Fibroblast of lung (primary cell): ENCODE measurements at regions not wholly inside any gene's neighbourhood (a gene's known extent, or its start where the extent isn't known, plus 50 kb on each side); places are given as distances from the start of the nearest gene placed in this dataset.

Experiments
- DNase-seq, 2 donors: peaks; one replicate each; pipeline versions ENCODE4 v3.0.0 to v3.0.0-alpha.2; 2010; ENCODE audit warnings: low read depth in 2 of 2
- H2AFZ ChIP-seq: 2 replicates; pipeline ENCODE4 v1.5.1; 2012; ENCODE audit warnings: low read length, control low read depth, inconsistent platforms
- H3K27ac ChIP-seq: 2 replicates; pipeline ENCODE4 v1.5.1; 2011; ENCODE audit warnings: low read length, control low read depth; ENCODE audit not compliant: insufficient read depth
- H3K27me3 ChIP-seq: 2 replicates; pipeline ENCODE4 v1.5.1; 2011; ENCODE audit warnings: mild to moderate bottlenecking, low read length; ENCODE audit not compliant: control insufficient read depth, insufficient read depth
- H3K36me3 ChIP-seq: 2 replicates; pipeline ENCODE4 v1.5.1; 2011; ENCODE audit warnings: low read length; ENCODE audit not compliant: control insufficient read depth, insufficient read depth
- H3K4me1 ChIP-seq: 2 replicates; pipeline ENCODE4 v1.5.1; 2011; ENCODE audit warnings: low read length; ENCODE audit not compliant: control insufficient read depth, insufficient read depth; ENCODE audit errors: extremely low read depth
- H3K4me2 ChIP-seq: 2 replicates; pipeline ENCODE4 v1.5.1; 2011; ENCODE audit warnings: low read length, control low read depth; ENCODE audit not compliant: insufficient read depth; ENCODE audit errors: extremely low read depth
- H3K4me3 ChIP-seq, 4 experiments: fragments of 200-600 bp in 1 of 4; sonication (generic) in 1 of 4; replicated peaks in 1 of 4; 2 replicates each; pipeline ENCODE4 v1.5.1; 2011 to 2016; ENCODE audit warnings: low read length in 4 of 4, low read depth in 3 of 4, mild to moderate bottlenecking in 3 of 4, control low read depth in 2 of 4, inconsistent platforms in 1 of 4, mixed read lengths in 1 of 4; ENCODE audit not compliant: insufficient read depth in 1 of 4; ENCODE audit errors: control extremely low read depth in 1 of 4
- H3K79me2 ChIP-seq: 2 replicates; pipeline ENCODE4 v1.5.1; 2012; ENCODE audit warnings: mild to moderate bottlenecking, low read length, inconsistent platforms; ENCODE audit not compliant: control insufficient read depth, insufficient read depth
- H3K9ac ChIP-seq: 2 replicates; pipeline ENCODE4 v1.5.1; 2011; ENCODE audit warnings: mild to moderate bottlenecking, low read length, control low read depth; ENCODE audit not compliant: insufficient read depth
- H3K9me3 ChIP-seq: 2 replicates; pipeline ENCODE4 v1.5.1; 2012; ENCODE audit warnings: low read depth, low read length; ENCODE audit not compliant: control insufficient read depth, insufficient read depth
- H4K20me1 ChIP-seq: 2 replicates; pipeline ENCODE4 v1.5.1; 2011; ENCODE audit warnings: low read length; ENCODE audit not compliant: control insufficient read depth, insufficient read depth; ENCODE audit errors: extremely low read depth
- EZH2 ChIP-seq: IDR thresholded peaks from 2 replicates; pipeline ENCODE4 v1.5.1; 2012; ENCODE audit warnings: low read length, control low read depth, mild to moderate bottlenecking; ENCODE audit errors: missing control alignments
- TF ChIP-seq, protein P1 (sequence below), 2 donors: IDR thresholded peaks in 1 of 2; conservative IDR thresholded peaks in 1 of 2; 1 replicate in 1 of 2; 2 replicates in 1 of 2; pipeline ENCODE4 v1.5.1; 2011 to 2012; ENCODE audit warnings: low read length in 2 of 2, control low read depth in 1 of 2, inconsistent platforms in 1 of 2, low read depth in 1 of 2, mild to moderate bottlenecking in 1 of 2

DNA sequence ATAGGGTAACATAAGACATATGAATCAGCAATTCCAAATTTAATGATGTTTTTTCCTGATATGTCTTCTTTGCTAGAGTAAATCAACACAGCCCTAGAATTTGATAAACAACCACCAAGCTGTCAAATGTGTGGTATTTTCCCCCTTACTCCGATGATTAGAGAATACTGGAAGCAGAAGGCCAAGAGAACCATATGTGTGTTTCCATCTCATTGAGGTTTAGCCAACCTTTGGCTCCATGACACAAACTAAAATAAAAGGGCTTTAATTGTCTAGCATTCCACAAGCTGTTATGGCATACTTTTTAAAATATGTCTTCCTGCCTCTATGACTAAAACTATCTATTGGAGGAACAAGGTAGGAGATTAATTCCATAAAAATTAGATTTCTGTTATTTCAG lies 1222.4 kb upstream of the AGA start:
- no peak overlapping the region for H3K4me2 ChIP-seq
- no peaks in the 10 kb centered on the region for H3K79me2 ChIP-seq
- TF ChIP-seq, protein P1, sequence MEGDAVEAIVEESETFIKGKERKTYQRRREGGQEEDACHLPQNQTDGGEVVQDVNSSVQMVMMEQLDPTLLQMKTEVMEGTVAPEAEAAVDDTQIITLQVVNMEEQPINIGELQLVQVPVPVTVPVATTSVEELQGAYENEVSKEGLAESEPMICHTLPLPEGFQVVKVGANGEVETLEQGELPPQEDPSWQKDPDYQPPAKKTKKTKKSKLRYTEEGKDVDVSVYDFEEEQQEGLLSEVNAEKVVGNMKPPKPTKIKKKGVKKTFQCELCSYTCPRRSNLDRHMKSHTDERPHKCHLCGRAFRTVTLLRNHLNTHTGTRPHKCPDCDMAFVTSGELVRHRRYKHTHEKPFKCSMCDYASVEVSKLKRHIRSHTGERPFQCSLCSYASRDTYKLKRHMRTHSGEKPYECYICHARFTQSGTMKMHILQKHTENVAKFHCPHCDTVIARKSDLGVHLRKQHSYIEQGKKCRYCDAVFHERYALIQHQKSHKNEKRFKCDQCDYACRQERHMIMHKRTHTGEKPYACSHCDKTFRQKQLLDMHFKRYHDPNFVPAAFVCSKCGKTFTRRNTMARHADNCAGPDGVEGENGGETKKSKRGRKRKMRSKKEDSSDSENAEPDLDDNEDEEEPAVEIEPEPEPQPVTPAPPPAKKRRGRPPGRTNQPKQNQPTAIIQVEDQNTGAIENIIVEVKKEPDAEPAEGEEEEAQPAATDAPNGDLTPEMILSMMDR (conservative IDR thresholded peaks at IDR 0.05 in 1 of 2, IDR thresholded peaks at IDR 0.05 in 1 of 2; ENCODE audit: low read depth in 1 of 2, low read length in 2 of 2), result no peak
- TF ChIP-seq EZH2, result no peak
- no peak overlapping the region for H2AFZ ChIP-seq
- no peak for DNase-seq
- no peak overlapping the region for H3K9ac ChIP-seq
- no peaks in the 10 kb centered on the region for H3K27me3 ChIP-seq
- H3K36me3 ChIP-seq, result no peaks in the 10 kb centered on the region
- no peaks in the 10 kb centered on the region for H3K9me3 ChIP-seq
- no peak overlapping the region for H3K4me3 ChIP-seq
- no peaks in the 10 kb centered on the region for H3K4me1 ChIP-seq
- H4K20me1 ChIP-seq, result no peaks in the 10 kb centered on the region
- H3K27ac ChIP-seq, result no peak overlapping the region

DNA sequence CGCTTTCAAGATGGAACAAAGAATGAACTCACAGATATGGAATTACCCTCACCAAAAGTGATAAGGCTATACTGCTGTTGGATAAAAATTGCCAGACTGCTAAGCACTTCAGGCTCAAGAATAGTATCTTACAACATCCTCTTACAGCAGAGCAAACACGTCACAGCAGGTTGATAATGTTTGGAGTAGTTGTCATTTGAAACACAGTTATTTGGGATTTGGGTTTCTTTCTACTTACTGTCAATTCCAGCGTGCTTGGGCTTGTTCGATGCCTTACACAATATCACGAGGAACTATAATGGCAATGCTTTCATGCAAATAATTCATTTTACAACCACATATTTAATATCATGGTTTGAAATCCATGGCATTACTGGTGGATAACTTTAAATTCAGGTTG lies 1223.7 kb upstream of the AGA start:
- no peak for TF ChIP-seq EZH2
- TF ChIP-seq, protein P1 (conservative IDR thresholded peaks at IDR 0.05 in 1 of 2, IDR thresholded peaks at IDR 0.05 in 1 of 2; ENCODE audit: low read depth in 1 of 2, low read length in 2 of 2), result no peak
- H3K4me1 ChIP-seq, result no peaks in the 10 kb centered on the region

DNA sequence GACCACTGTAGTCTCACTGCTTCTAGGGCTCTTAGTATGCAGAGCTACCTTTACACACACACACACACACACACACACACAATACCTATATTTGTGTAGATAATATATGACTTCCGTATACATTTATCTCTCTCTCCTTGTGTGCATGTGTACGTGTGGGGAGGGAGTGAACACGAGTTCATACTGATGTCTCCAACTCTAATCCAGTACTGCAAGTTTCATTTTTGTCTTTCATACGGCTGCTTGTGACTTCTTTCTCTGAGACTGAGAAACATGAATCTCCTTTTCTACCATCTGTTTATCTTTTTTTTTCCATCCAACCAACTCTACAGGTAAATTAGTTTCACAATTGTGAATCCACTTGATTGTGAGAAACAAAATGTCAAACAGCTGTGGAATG lies 1229.5 kb upstream of the AGA start:
- no peak for TF ChIP-seq EZH2
- TF ChIP-seq, protein P1 (conservative IDR thresholded peaks at IDR 0.05 in 1 of 2, IDR thresholded peaks at IDR 0.05 in 1 of 2; ENCODE audit: low read depth in 1 of 2, low read length in 2 of 2), result no peak

More for the DNA sequence above, 1223.7 kb upstream of the AGA start:
- Histone ChIP-seq H3K27me3 (no peaks in the 10 kb centered on the region), H3K9me3 (no peaks in the 10 kb centered on the region), H3K9ac (no peak overlapping the region), H3K4me3 (no peak overlapping the region), H4K20me1 (no peaks in the 10 kb centered on the region), H3K79me2 (no peaks in the 10 kb centered on the region), H3K4me2 (no peak overlapping the region), H2AFZ (no peak overlapping the region), H3K27ac (no peak overlapping the region), H3K36me3 (no peaks in the 10 kb centered on the region)
- no peak for DNase-seq

More for the DNA sequence above, 1229.5 kb upstream of the AGA start:
- Histone ChIP-seq H3K4me3 (no peak overlapping the region), H3K4me2 (no peak overlapping the region), H3K9ac (no peak overlapping the region), H3K36me3 (no peaks in the 10 kb centered on the region), H3K79me2 (no peaks in the 10 kb centered on the region), H2AFZ (no peak overlapping the region), H3K27ac (no peak overlapping the region), H3K4me1 (no peaks in the 10 kb centered on the region), H3K9me3 (no peaks in the 10 kb centered on the region), H3K27me3 (no peaks in the 10 kb centered on the region), H4K20me1 (no peaks in the 10 kb centered on the region)
- no peak for DNase-seq
